ENCODE measurements at regions not wholly inside any gene's neighbourhood (a gene's known extent, or its start where the extent isn't known, plus 50 kb on each side); places are given as distances from the start of the nearest gene placed in this dataset.

DNA sequence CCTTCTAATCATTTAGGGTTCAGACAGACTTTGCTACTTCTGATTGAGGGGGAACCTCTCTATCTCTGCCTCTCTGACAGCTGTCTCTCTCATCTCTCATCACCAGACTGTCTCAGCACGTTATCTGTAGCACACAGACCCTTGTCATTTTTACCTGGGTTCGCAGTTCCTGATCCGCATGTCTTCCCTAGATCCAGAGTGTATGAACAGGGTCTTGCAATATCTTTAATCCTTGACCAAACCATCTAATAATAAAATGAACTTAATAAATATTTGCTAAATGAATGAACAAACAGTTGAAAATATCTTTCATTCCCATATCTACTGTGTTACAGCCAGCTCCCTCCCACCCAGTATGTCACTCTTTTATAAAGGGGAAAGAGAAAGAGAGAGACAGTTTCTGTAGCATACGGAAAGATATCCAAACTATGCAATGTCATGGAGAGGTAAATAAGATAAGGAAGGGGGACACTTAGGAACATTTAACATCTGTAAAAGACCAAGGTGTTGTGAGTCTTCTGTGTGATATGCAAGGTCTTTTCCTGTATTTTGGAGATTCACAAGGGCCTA is 507.6 kb downstream of the SUCLG1 start:
- no peak for DNase-seq (ENCODE audit: low read depth)
- no peak overlapping the region for H3K4me3 ChIP-seq (ENCODE audit: low read depth, low read length)

DNA sequence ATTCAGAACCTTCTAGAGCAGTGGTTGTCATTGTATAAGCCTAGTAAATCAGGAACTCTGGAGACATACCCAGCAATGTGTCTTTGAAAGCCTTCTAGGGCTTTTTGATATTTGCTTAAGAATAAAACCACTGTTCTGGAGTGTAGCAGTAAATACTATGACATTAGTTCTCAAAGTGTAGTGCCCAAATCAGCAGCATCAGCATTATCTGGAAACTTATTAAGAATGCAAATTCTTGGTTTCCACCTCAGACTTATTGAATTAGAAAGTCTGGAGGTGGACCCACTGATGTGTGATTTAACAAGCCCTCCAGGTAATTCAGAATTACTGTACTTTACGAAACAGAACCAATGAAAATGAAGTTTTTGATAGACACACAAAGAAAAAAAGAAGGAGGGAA is 509.7 kb downstream of the SUCLG1 start:
- no peak overlapping the region for H3K4me3 ChIP-seq (ENCODE audit: low read depth, low read length)
- no peak for DNase-seq (ENCODE audit: low read depth)
- TF ChIP-seq, protein P1, sequence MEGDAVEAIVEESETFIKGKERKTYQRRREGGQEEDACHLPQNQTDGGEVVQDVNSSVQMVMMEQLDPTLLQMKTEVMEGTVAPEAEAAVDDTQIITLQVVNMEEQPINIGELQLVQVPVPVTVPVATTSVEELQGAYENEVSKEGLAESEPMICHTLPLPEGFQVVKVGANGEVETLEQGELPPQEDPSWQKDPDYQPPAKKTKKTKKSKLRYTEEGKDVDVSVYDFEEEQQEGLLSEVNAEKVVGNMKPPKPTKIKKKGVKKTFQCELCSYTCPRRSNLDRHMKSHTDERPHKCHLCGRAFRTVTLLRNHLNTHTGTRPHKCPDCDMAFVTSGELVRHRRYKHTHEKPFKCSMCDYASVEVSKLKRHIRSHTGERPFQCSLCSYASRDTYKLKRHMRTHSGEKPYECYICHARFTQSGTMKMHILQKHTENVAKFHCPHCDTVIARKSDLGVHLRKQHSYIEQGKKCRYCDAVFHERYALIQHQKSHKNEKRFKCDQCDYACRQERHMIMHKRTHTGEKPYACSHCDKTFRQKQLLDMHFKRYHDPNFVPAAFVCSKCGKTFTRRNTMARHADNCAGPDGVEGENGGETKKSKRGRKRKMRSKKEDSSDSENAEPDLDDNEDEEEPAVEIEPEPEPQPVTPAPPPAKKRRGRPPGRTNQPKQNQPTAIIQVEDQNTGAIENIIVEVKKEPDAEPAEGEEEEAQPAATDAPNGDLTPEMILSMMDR (IDR thresholded peaks at IDR 0.05; ENCODE audit: insufficient read depth, low read length) = no peak

More for the DNA sequence above, 507.6 kb downstream of the SUCLG1 start:
- TF ChIP-seq, protein P1 (IDR thresholded peaks at IDR 0.05; ENCODE audit: insufficient read depth, low read length) = no peak

DNA sequence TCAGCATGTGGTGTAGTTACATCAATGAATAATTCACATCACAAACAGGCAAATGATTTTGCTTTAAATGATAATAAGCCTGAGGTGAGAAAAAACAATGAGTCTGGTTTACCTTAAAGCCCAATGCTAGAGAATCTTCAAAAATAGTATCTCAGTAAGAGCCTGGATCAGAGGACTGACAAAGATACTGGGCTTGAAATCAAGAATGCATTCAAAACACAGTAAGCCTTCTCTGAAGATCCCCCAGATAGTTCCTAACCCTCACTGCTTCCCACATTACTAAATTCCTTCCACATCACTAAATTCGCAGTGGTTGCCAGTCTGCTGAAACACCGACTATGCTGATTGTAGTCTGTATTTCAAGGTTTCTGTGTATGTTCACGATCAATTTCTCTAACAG is 514.9 kb downstream of the SUCLG1 start:
- TF ChIP-seq, protein P1 (IDR thresholded peaks at IDR 0.05; ENCODE audit: insufficient read depth, low read length) = no peak
- DNase-seq (ENCODE audit: low read depth) = no peak
- no peak overlapping the region for H3K4me3 ChIP-seq (ENCODE audit: low read depth, low read length)

DNA sequence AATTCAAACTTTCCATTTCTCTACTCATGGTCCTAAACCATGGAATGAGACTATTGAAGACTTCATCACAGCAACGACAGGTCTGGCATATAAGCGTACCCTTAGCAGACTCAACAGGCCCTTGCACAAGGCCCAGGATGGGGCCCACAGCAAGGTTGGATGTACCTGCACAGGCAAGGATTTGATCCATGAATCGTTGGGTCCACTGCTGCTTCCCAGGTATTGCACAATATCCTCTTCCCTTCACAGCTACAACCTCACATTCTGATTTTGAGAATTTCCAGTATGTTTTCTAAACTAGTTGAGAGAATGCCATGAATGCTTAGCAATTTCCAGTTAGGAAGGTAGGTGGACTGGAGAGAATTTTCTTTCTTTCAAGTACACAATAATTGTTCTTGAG is 515.8 kb downstream of the SUCLG1 start:
- DNase-seq (ENCODE audit: low read depth) = no peak
- TF ChIP-seq, protein P1 (IDR thresholded peaks at IDR 0.05; ENCODE audit: insufficient read depth, low read length) = no peak
- H3K4me3 ChIP-seq (ENCODE audit: low read depth, low read length) = no peak overlapping the region

DNA sequence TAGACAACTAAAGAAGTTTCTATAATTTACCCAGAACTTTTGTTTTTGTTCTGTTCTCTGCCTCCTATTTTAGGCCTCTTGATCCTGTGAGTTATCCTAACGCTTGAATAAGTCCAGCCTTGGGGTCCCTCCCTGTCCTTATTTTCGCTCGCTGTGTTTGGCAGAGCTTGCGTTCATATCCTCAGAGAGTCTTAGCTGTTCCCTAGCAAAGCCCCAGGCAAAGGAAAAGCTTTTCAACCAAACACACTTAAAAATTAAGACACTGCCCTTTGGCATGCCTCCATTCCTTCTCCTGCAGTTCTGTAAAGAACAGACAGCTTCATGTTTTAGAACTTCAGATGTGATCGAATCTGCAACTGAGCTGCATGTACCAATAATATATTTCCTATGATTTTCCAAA is 517.2 kb downstream of the SUCLG1 start:
- H3K4me3 ChIP-seq (ENCODE audit: low read depth, low read length) = no peak overlapping the region
- no peak for DNase-seq (ENCODE audit: low read depth)
- TF ChIP-seq, protein P1 (IDR thresholded peaks at IDR 0.05; ENCODE audit: insufficient read depth, low read length) = no peak

DNA sequence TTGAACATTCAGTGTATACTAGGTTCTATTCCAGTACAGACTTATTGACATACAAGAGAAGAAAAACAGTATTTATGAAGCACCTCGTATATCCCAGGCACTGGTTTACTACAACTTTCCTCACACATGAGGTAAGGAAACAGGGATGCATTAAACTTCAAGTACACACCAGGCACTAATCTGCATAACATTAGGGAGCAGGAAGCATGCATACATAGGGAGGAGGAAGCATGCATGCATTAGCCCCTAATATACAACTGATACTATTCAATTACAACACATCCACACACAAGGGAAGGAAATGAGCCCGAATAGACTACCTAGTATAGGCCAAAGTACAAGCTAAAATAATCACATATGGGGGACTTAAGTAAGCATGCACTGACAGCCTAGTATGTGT is 525.3 kb downstream of the SUCLG1 start:
- DNase-seq (ENCODE audit: low read depth) = no peak
- H3K4me3 ChIP-seq (ENCODE audit: low read depth, low read length) = no peak overlapping the region
- TF ChIP-seq, protein P1 (IDR thresholded peaks at IDR 0.05; ENCODE audit: insufficient read depth, low read length) = no peak

DNA sequence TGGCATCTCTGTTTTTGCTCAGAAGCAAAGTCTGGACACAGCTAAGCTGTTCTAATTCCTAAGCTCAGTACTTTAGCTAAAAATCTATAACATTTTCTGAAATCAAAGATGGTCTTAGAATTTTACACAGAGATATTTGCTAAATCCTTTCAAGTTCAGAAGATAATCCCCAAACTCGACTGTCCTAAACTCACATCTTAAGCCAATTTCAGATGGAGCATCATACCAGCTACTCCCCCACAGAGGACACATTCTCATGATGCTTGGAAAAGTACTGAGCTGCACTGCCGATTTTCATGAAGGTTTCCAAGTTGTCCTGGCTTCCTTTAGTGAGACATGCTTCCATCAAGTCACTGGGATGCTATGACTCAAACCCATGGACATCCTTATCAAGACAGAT is 535.5 kb downstream of the SUCLG1 start:
- DNase-seq (ENCODE audit: low read depth) = no peak
- TF ChIP-seq, protein P1 (IDR thresholded peaks at IDR 0.05; ENCODE audit: insufficient read depth, low read length) = no peak
- H3K4me3 ChIP-seq (ENCODE audit: low read depth, low read length) = no peak overlapping the region

Data from fibroblast of the aortic adventitia (primary cell).